ENCODE measurements at regions not wholly inside any gene's neighbourhood (a gene's known extent, or its start where the extent isn't known, plus 50 kb on each side); places are given as distances from the start of the nearest gene placed in this dataset.
"Not testable (repeated sequence)": the region's sequence is repeated elsewhere in the genome, so short reads cannot be mapped to it uniquely, and the experiment has no call there.

DNA sequence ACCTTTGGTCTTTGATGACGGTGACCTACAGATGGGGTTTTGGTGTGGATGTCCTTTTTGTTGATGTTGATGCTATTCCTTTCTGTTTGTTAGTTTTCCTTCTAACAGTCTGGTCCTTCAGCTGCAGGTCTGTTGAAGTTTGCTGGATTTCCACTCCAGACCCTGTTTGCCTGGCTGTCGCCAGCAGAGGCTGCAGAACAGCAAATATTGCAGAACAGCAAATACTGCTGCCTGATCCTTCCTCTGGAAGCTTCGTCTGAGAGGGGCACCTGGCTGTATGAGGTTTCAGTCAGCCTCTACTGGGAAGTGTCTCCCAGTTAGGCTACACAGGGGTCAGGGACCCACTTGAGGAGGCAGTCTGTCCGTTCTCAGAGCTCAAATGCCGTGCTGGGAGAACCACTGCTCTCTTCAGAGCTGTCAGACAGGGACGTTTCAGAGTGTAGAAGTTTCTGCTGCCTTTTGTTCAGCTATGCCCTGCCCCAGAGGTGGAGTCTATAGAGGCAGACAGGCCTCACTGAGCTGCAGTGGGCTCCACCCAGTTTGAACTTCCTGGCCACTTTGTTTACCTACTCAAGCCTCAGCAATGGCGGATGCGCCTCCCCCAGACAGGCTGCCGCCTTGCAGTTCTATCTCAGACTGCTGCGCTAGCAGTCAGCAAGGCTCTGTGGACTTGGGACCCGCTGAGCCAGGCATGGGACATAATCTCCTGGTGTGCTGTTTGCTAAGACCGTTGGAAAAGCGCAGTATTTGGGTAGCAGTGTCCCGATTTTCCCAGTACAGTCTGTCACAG, 156.4 kb upstream of the NR3C2 start:
- in situ Hi-C loops (cut with HindIII; ENCODE audit: low pct_unique_long_range_greater_than_20kb, low sequenced_read_pairs); DNase-seq (ENCODE audit: low read depth): not testable (repeated sequence)

DNA sequence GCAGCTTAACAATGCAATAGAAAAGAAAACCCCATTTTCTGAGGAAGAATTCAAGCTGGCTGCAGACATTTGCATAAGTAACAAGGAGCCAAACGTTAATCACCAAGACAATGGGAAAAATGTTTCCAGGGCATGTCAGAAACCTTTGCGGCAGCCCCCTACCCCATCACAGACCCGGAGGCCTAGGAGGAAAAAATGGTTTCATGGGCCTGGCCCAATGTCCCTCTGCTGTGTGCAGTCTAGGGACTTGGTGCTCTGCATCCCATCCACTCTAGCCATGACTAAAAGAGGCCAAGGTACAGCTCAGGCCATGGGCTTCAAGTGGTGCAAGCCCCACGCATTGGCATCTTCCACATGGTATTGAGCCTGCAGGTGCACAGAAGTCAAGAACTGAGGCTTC, 147.0 kb upstream of the NR3C2 start:
- no peak for DNase-seq (ENCODE audit: low read depth)
- in situ Hi-C loops (cut with HindIII; ENCODE audit: low pct_unique_long_range_greater_than_20kb, low sequenced_read_pairs): no loop called here

DNA sequence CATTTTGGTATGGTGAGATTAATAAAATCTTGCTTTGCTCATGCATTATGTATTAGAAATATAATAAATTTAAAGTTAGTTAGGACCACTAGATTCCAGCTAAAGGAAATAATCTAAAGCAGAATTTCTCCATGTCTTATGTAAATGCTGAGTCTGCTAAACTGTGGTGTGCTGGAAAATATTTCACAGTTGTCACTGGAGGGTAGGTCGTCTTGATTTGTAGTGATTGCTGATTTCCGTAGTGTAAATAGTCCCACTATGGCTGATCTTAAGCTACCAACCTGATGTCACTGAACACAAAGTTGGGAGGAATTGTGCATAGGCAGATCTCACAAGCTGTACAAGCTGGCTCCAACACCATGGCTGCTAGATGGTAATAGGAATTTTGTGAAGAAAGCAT, 133.4 kb upstream of the NR3C2 start:
- in situ Hi-C loops (cut with HindIII; ENCODE audit: low pct_unique_long_range_greater_than_20kb, low sequenced_read_pairs): no loop called here
- DNase-seq (ENCODE audit: low read depth): no peak

DNA sequence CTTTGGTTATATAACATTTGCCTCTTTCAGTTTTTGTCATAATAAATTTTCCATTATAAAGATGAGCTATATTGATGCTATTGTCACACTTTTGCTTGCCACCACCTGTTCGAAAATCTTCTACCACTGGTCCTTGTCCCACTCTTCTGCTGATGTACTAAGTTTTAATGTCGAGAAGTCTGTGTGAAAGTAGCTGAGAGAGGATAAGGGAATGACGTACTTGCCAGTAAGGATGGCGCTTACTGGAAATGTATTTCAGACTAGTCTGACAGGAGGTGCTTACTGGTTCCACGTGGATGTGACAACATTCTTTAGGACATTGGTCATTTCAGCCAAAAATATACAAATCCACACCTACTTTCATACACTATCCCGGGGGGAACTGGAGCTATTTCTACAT, 132.7 kb upstream of the NR3C2 start:
- DNase-seq (ENCODE audit: low read depth): no peak
- in situ Hi-C loops (cut with HindIII; ENCODE audit: low pct_unique_long_range_greater_than_20kb, low sequenced_read_pairs): no loop called here

DNA sequence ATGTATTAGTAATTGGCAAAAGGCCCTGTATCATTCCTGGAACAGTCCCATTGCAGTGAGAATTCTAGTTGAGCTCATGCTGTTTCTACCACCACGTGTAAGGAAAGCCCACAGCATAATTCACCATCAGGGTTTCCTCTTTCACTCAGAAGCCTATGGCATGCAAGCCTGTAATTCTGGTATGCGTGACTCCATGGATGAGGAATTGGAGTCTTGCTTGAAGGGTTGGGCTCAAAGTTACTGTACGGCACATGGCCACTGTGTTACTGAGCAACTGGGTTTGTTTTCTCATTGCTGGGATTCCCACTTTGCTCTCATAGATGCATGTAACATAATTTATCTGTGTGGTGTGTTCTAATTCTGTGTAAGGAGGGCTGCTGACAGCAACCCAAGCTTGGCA, 132.3 kb upstream of the NR3C2 start:
- no peak for DNase-seq (ENCODE audit: low read depth)
- in situ Hi-C loops (cut with HindIII; ENCODE audit: low pct_unique_long_range_greater_than_20kb, low sequenced_read_pairs): no loop called here

DNA sequence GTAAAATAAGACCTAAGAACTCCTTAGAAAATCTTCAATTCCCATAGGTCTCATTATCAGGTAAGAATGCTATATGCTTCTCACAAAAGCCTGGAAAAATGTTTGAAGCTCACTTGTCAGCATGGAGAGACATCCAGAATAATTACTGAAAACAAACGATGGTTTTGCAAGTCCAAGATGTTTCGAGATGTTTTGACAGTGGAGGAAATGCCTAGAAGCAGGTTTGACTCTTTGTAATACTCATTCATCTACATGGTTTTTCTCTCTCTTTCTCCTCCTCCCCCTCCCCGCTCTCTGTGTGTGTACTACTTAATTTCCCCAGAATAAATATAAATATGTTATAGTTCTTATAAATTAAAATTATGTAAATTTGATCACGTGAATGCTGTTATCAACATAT, 131.9 kb upstream of the NR3C2 start:
- no peak for DNase-seq (ENCODE audit: low read depth)
- in situ Hi-C loops (cut with HindIII; ENCODE audit: low pct_unique_long_range_greater_than_20kb, low sequenced_read_pairs): no loop called here

DNA sequence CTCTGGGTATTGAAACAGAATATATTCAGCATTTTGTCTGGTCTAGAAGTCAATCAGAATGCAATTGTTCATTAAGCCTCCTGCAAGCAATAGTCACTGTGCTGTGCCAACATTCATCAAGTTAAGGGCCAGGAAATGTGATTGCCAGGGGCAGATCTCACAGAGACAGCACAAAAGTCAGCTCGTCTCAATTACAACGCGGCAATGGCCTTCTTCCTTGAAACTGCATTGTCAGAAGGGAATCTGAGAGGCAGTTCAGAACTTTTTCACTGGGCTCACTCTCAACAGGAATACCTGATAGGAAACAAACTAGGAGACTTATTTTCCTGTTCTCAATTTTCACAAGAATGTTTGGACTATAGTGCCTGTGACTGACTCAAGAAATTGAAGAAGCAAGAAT, 131.1 kb upstream of the NR3C2 start:
- in situ Hi-C loops (cut with HindIII; ENCODE audit: low pct_unique_long_range_greater_than_20kb, low sequenced_read_pairs): no loop called here
- no peak for DNase-seq (ENCODE audit: low read depth)

DNA sequence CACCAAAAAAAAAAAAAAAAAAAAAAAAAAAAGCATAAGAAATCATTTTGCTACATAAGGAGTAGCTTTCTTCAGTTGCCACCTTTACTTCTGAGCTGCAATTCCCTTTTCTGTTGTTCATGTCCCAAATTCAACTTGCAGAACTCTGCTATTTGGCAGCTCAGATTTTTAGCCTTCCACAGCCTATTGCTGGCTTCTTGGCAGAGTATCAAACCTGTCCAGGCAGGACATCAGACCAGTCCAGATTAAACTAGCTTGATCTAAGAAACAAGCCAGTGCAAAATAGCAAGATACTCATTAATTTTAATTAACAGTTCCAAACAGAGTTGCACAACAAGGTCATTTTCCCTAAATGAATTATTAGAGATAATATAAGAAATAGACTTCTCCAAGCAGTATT, 123.6 kb upstream of the NR3C2 start:
- in situ Hi-C loops (cut with HindIII; ENCODE audit: low pct_unique_long_range_greater_than_20kb, low sequenced_read_pairs): no loop called here
- DNase-seq (ENCODE audit: low read depth): no peak

DNA sequence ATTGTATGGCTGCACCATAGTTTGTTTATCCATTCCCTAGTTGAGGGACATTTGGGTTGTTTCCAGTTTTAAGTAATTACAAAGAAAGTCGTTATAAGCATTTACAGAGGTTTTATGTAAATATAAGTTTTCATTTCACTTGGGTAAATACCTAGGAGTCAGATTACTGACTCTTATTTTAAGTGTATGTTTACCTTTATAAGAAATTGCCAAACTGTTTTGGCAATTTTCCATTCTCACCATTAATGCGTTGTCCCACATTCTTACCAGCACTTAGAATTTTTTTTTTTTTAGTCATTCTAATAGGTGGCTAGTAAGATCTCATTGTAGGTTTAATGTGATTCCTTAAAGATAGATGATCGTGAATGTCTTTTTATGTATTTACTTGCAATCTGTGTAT, 121.5 kb upstream of the NR3C2 start:
- in situ Hi-C loops (cut with HindIII; ENCODE audit: low pct_unique_long_range_greater_than_20kb, low sequenced_read_pairs): no loop called here
- DNase-seq (ENCODE audit: low read depth): no peak

DNA sequence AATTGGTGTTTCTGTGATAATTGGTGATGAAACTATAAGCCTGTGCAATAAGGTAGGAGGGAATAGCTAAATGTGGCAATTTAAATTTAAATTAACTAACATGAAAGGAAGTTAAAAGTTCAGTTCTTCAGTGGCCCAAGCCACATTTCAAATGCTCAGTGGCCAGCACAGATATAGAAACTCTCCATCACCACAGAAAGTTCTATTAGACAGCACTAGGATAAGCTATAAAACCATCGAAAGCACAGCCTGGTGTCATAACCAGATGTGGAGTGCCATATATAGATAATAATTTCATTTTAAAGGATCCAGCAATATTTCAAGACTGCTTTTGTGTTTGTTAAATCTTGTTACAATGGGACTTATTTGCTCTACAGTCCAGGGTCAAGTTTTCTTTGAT, 119.3 kb upstream of the NR3C2 start:
- DNase-seq (ENCODE audit: low read depth): no peak
- in situ Hi-C loops (cut with HindIII; ENCODE audit: low pct_unique_long_range_greater_than_20kb, low sequenced_read_pairs): no loop called here

DNA sequence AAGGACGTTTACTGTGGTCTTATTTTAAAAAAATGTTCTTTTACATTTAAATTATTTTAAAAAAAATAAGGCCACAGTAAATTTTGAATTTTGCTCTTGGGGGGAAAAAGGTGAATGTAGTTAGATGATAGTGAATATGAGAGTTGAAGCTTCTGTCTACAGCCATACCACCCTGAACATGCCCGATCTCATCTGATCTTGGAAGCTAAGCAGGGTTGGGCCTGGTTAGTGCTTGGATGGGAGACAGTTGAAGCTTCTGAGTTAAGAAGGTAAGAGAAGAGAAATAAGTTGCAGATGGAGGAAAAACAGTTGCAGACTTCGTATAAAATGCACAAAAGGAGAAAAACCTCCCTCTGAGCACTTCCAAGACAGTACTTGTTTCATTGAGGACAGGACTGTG, 115.6 kb upstream of the NR3C2 start:
- in situ Hi-C loops (cut with HindIII; ENCODE audit: low pct_unique_long_range_greater_than_20kb, low sequenced_read_pairs): no loop called here
- no peak for DNase-seq (ENCODE audit: low read depth)

DNA sequence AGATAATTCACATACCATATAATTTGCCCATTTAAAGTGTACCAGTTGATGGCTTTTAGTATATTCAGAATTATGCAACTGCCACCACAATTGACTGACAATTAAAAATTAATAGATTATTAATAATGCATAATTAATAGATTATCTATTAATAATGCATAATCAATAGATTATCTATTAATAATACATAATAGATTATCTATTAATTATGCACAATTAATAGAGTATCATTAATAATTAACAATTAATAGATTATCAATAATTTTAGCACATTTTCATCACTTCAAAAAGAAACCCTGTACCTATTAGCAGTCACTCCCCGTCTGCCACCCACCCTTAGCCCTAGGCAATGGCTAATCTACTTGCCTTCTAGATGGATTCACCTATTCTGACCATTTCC, 108.6 kb upstream of the NR3C2 start:
- DNase-seq (ENCODE audit: low read depth): no peak
- in situ Hi-C loops (cut with HindIII; ENCODE audit: low pct_unique_long_range_greater_than_20kb, low sequenced_read_pairs): no loop called here

DNA sequence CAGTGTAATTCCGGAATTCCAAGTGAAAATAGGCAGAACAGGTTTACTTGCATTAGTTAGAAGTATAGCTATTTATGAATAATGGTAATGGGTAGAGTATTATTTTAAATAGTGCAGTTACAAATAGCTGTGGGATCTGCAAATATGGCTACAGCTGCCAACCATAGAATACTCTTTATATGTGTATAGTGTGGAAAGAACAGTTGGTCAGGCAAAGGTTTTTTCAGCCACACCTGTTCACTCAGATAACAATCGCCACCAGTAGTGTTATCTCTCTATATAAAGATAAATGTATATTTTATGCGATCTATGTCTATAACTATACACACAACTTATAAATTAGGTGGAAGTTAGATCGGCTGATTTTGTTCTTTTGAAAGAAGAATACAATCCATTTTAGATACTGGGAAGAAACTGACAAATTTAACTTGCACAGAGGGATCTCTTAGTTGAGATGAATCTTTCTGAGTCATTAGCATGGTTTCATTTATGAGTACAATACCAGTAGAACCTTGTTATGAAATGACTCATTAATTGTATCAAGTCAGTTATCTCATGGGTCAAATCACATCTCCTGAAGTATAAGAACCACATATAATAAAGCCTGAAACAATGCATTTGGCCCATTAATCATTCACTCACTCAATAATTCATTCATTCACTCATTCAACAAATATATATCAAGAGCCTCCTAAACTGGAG, 100.9 kb upstream of the NR3C2 start:
- in situ Hi-C loops (cut with HindIII; ENCODE audit: low pct_unique_long_range_greater_than_20kb, low sequenced_read_pairs): no loop called here
- DNase-seq (ENCODE audit: low read depth): no peak

DNA sequence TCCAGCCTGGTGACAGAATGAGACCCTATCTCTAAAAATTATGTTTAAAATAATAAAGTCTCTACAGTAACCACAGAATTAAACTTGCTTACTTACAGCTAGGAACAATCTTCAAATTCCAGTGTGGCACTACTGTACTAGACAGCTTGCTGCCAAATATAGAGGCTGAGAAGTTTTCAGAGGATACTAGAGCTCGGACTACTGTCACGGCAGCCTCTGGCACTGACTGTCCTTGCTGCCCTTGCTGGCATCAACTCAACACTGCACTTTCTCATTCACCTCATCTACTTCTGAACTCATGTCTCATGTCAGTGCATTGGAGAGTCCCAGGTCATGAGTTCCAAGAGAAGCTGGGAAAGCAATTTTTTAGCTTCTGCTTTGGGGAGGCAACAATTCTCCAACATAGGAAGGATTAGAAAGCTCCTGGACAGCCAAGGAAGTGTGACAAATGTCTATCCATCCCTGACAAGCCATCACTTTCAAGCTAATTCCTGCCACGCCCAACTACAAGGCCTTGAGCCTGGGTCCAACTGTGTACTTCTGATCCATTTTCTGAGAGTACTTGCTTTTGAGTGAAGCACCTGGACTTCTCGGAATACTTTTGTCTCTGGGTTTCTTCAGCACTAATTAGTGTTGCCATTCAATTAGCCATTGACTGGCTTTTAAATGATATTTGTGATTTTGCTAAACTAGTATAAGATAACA, 98.6 kb upstream of the NR3C2 start:
- in situ Hi-C loops (cut with HindIII; ENCODE audit: low pct_unique_long_range_greater_than_20kb, low sequenced_read_pairs): no loop called here

DNA sequence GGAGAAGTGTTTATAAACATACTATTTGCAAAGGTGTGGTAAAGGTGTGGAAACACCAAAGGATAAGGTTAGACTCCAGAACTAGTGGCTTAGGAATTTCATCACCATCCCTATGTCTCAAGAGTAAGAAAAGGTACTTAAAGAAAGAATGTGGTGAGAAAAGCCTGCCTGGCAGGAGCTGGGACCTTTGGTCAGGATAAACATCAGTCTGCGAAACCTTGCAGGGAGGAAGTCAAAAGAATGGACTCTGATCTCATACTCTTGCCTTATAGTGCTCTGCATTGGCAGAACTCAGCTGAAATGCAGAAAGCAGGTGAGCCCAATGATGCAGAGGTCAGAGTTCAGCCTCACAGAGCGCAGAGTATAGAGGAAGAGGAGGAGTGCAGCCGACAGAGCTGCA, 97.2 kb upstream of the NR3C2 start:
- in situ Hi-C loops (cut with HindIII; ENCODE audit: low pct_unique_long_range_greater_than_20kb, low sequenced_read_pairs): no loop called here
- DNase-seq (ENCODE audit: low read depth): no peak

More for the DNA sequence above, 98.6 kb upstream of the NR3C2 start:
- DNase-seq (ENCODE audit: low read depth): no peak

DNA sequence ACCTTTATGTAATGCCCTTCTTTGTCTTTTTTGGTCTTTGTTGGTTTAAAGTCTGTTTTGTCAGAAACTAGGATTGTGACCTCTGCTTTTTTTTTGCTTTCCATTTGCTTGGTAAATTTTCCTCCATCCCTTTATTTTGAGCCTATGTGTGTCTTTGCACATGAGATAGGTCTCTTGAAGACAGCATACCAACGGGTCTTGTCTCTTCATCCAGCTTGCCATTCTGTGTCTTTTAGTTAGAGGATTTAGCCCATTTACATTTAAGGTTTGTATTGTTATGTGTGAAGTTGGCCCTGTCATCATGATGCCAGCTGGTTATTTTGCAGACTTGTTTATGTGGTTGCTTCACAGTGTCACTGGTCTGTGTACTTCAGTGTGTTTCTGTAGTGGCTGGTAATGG, 91.6 kb upstream of the NR3C2 start:
- DNase-seq (ENCODE audit: low read depth); in situ Hi-C loops (cut with HindIII; ENCODE audit: low pct_unique_long_range_greater_than_20kb, low sequenced_read_pairs): not testable (repeated sequence)

DNA sequence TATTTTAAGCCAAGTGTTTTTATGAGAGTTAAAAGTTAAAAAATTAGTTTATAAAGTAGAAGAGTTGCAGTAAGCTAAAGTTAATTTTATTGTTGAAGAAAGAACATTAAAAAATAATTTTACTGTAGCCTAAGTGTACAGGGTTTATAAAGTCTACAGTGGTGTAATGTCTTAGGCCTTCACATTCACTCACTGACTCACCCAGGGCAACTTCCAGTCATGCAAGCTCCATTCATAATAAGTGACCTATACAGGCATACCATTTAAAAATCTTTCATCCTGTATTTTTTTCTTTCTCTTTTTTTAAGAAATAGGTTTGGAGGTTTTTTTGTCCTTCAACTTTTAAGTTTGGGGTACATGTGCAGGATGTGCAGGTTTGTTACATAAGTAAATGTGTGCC, 87.9 kb upstream of the NR3C2 start:
- in situ Hi-C loops (cut with HindIII; ENCODE audit: low pct_unique_long_range_greater_than_20kb, low sequenced_read_pairs): no loop called here
- no peak for DNase-seq (ENCODE audit: low read depth)

DNA sequence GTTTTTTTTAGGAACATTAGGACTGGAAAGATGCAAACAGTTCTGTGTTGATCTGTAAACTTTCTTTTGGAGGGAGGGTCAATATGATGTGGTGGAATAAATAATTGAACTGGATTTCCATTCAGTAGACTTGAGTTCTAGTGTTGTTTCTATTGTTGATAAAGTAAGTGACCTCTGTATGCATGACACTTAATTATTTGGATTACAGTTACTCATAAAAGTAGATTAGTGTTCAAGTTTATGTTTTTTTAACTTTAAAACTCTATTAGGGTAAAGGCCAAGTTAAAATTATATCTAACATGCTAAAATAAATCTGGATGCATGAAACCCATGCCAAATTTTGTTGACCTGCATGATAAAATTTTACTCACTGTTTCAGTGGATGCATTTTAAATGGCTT, 85.4 kb upstream of the NR3C2 start:
- DNase-seq (ENCODE audit: low read depth): no peak
- in situ Hi-C loops (cut with HindIII; ENCODE audit: low pct_unique_long_range_greater_than_20kb, low sequenced_read_pairs): no loop called here

DNA sequence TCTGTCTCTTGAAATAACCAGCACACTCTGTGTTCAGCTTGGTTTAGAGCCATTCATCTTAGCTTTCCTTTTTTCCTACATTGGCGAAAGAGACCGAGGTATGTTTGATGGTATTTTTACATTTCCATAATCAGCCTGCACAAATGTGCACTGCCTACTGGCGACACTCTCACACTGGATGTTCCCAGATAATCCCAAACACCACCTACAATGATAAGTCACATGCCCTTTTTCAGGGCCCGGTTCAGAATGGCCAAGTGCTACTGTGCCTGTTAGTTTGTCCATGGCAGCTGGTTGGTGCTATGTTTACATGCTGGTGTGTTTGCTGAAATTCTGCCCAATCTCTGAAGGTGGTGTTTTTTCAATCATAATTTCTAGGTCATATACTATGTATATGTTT, 80.8 kb upstream of the NR3C2 start:
- in situ Hi-C loops (cut with HindIII; ENCODE audit: low pct_unique_long_range_greater_than_20kb, low sequenced_read_pairs): no loop called here
- no peak for DNase-seq (ENCODE audit: low read depth)
